Astrocyte (in vitro differentiated cells and primary cell): ENCODE measurements at regions not wholly inside any gene's neighbourhood (a gene's known extent, or its start where the extent isn't known, plus 50 kb on each side); places are given as distances from the start of the nearest gene placed in this dataset.

ENCODE experiments used
- DNase-seq: peaks from one replicate; pipeline ENCODE4 v3.0.0-alpha.2; 2010; ENCODE audit warnings: low read depth
- FAIRE-seq: peaks from 2 replicates; lab custom pipeline; 2011; peaks lifted over from hg19 to GRCh38; lab: Jason Lieb, UNC
- H2AFZ ChIP-seq: 2 replicates; pipeline ENCODE4 v1.6.0; 2012; ENCODE audit warnings: low read depth, low read length, inconsistent platforms
- H3K27ac ChIP-seq: 2 replicates; pipeline ENCODE4 v1.5.1; 2011; ENCODE audit warnings: low read depth, low read length, inconsistent platforms
- H3K27me3 ChIP-seq: 2 replicates; pipeline ENCODE4 v1.6.0; 2011; ENCODE audit warnings: low read length, inconsistent platforms; ENCODE audit not compliant: insufficient read depth
- H3K36me3 ChIP-seq: 2 replicates; pipeline ENCODE4 v1.5.1; 2011; ENCODE audit warnings: low read length, inconsistent platforms; ENCODE audit not compliant: insufficient read depth
- H3K4me1 ChIP-seq: 2 replicates; pipeline ENCODE4 v1.5.1; 2011; ENCODE audit warnings: low read length, inconsistent platforms; ENCODE audit not compliant: insufficient read depth
- H3K4me2 ChIP-seq: 2 replicates; pipeline ENCODE4 v1.6.0; 2012; ENCODE audit warnings: low read length, inconsistent platforms
- H3K4me3 ChIP-seq: 2 replicates; pipeline ENCODE4 v1.5.1; 2011; ENCODE audit warnings: low read depth, mild to moderate bottlenecking, low read length, inconsistent platforms; ENCODE audit not compliant: insufficient read depth
- H3K79me2 ChIP-seq: 2 replicates; pipeline ENCODE4 v1.6.0; 2012; ENCODE audit warnings: mild to moderate bottlenecking, low read length, inconsistent platforms; ENCODE audit not compliant: insufficient read depth
- H3K9ac ChIP-seq: 2 replicates; pipeline ENCODE4 v1.6.0; 2012; ENCODE audit warnings: mild to moderate bottlenecking, low read length, inconsistent platforms
- H3K9me3 ChIP-seq: 2 replicates; pipeline ENCODE4 v1.5.1; 2012; ENCODE audit warnings: low read depth, mild to moderate bottlenecking, low read length, inconsistent platforms; ENCODE audit not compliant: insufficient read depth
- H4K20me1 ChIP-seq: 2 replicates; pipeline ENCODE4 v1.6.0; 2012; ENCODE audit warnings: low read length, inconsistent platforms; ENCODE audit not compliant: insufficient read depth
- H3K27ac Mint-ChIP-seq: one replicate; pipeline ENCODE4 v1.8.0; 2021; ENCODE audit warnings: mild to moderate bottlenecking, mixed read lengths; ENCODE audit not compliant: unreplicated experiment
- H3K27me3 Mint-ChIP-seq: one replicate; pipeline ENCODE4 v1.8.0; 2021; ENCODE audit warnings: low read depth, mixed read lengths; ENCODE audit not compliant: unreplicated experiment
- H3K36me3 Mint-ChIP-seq: one replicate; pipeline ENCODE4 v1.8.0; 2021; ENCODE audit warnings: low read depth, mixed read lengths; ENCODE audit not compliant: unreplicated experiment
- H3K4me1 Mint-ChIP-seq: one replicate; pipeline ENCODE4 v1.8.0; 2021; ENCODE audit warnings: low read depth, mixed read lengths; ENCODE audit not compliant: unreplicated experiment
- H3K4me3 Mint-ChIP-seq: one replicate; pipeline ENCODE4 v1.8.0; 2021; ENCODE audit warnings: mild to moderate bottlenecking, moderate library complexity, mixed read lengths; ENCODE audit not compliant: unreplicated experiment
- H3K9me3 Mint-ChIP-seq: one replicate; pipeline ENCODE4 v1.8.0; 2021; ENCODE audit warnings: mild to moderate bottlenecking, mixed read lengths; ENCODE audit not compliant: unreplicated experiment
- CTCF ChIP-seq: IDR thresholded peaks from 2 replicates; pipeline ENCODE4 v1.5.1; 2011; ENCODE audit warnings: low read depth, mild to moderate bottlenecking, inconsistent platforms, low read length, moderate library complexity; ENCODE audit not compliant: insufficient read depth
- EZH2 ChIP-seq: IDR thresholded peaks from 2 replicates; pipeline ENCODE4 v1.6.1; 2012; ENCODE audit warnings: mild to moderate bottlenecking, low read length, inconsistent platforms; ENCODE audit not compliant: insufficient read depth

DNA sequence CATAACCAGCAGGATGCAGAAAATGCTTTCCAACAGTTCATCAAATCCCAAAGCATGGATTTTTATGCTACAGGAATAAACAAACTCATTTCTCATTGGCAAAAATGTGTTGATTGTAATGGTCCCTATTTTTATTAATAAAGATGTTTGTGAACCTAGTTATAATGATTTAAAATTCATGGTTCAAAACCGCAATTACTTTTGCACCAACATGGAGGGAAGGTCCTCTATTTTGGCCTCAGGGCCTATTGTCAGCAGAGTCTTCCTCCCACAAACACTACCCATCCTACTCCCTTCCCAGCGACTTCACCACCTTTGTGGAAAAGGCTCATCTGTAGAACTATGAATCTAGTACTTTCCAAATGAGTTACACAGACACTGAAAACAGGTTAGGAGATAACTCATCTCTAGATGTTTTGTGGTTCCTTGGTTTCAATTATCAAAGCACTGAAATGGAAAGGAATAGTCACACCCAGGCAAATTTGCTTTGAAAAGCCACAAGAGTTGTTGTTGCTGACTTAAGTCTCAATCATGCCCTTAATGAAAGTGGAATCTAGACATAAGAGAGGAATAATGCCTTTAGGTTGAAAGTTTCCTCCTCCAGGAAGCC is 59.4 kb upstream of the FRMD4A start:
- Histone ChIP-seq H3K9me3 (no peaks in the 10 kb centered on the region), H3K36me3 (no peaks in the 10 kb centered on the region), H4K20me1 (no peaks in the 10 kb centered on the region), H2AFZ (no peak overlapping the region), H3K27me3 (no peaks in the 10 kb centered on the region), H3K4me3 (no peak overlapping the region), H3K27ac (no peak overlapping the region), H3K79me2 (no peaks in the 10 kb centered on the region), H3K4me1 (peaks cover 14% of the 10 kb centered on the region), H3K4me2 (no peak overlapping the region), H3K9ac (no peak overlapping the region)
- TF ChIP-seq CTCF = no peak
- no peak for TF ChIP-seq EZH2
- no peak overlapping the region for H3K4me3 Mint-ChIP-seq
- H3K4me1 Mint-ChIP-seq = peaks cover 12% of the 10 kb centered on the region
- no peak for FAIRE-seq
- H3K27ac Mint-ChIP-seq = no peak overlapping the region
- H3K36me3 Mint-ChIP-seq = no peaks in the 10 kb centered on the region
- no peak for DNase-seq
- no peaks in the 10 kb centered on the region for H3K27me3 Mint-ChIP-seq
- H3K9me3 Mint-ChIP-seq = peaks cover 17% of the 10 kb centered on the region

DNA sequence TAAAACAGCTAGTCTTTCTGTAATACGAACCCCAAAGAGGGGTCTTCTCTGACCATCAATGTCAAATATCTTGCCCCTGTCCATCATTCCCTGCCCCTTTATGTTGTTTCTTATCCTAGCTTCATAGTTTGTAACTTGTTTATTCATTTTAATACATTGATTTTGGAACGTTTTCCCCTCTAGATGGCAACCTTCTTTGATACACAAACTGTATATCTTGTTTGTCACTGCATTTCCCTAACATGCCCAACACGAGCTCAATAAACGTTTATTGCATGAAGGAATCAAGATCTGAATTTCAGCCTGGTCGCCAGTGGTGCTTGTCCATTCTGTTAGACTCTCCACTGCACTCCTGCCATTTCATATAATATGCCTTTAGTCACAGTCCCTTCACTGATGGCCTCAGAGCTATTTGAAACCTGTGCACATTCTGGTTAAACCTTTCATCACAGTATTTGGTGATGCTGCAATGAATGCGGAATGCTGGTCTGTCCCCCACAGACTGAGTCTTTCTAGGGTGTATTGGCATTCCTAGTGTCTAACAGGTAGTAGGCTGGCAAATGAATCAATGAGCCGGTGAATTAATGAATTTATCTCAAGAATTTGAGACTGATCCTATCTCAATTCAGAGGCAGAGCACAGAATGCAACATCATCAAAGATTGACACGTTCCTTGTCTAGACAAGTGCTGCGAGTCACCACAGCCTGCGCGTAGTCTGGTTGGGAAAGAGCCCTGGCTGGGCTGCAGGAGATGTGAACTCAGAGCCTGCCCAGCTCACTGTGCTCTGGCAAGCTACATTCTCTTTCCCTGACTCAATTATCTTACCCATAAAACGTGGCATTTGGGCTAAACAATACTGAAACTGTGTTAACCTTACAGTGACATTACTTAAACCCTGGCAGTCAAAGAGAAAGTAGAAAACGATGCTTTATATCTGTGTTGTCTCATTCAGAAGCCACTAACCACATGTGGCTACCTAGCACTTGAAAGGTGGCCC is 55.2 kb upstream of the FRMD4A start:
- peak; percentile 50 for FAIRE-seq
- no peak overlapping the region for H2AFZ ChIP-seq

More for the DNA sequence above, 55.2 kb upstream of the FRMD4A start:
- peak; percentile 97 for DNase-seq
- H3K4me3 Mint-ChIP-seq = no peak overlapping the region
- Histone ChIP-seq H3K4me1 (peaks cover 35% of the 10 kb centered on the region), H3K27ac (peak overlapping the region; percentile 84), H3K9me3 (no peaks in the 10 kb centered on the region), H3K4me3 (no peak overlapping the region), H3K36me3 (no peaks in the 10 kb centered on the region), H3K27me3 (no peaks in the 10 kb centered on the region), H3K4me2 (peak overlapping the region; percentile 52), H3K9ac (peak overlapping the region; percentile 55), H4K20me1 (no peaks in the 10 kb centered on the region), H3K79me2 (no peaks in the 10 kb centered on the region)
- H3K27me3 Mint-ChIP-seq = no peaks in the 10 kb centered on the region
- H3K36me3 Mint-ChIP-seq = no peaks in the 10 kb centered on the region
- peaks cover 15% of the 10 kb centered on the region for H3K9me3 Mint-ChIP-seq
- TF ChIP-seq EZH2 (no peak), CTCF (peak; percentile 25)
- peak overlapping the region; percentile 98 for H3K27ac Mint-ChIP-seq
- peaks cover 44% of the 10 kb centered on the region for H3K4me1 Mint-ChIP-seq
